ENCODE measurements at regions not wholly inside any gene's neighbourhood (a gene's known extent, or its start where the extent isn't known, plus 50 kb on each side); places are given as distances from the start of the nearest gene placed in this dataset.

GRCh38 chr10:44164251-44164956, 220.5 kb downstream of the CXCL12 start:
- TF ChIP-seq, protein P1, sequence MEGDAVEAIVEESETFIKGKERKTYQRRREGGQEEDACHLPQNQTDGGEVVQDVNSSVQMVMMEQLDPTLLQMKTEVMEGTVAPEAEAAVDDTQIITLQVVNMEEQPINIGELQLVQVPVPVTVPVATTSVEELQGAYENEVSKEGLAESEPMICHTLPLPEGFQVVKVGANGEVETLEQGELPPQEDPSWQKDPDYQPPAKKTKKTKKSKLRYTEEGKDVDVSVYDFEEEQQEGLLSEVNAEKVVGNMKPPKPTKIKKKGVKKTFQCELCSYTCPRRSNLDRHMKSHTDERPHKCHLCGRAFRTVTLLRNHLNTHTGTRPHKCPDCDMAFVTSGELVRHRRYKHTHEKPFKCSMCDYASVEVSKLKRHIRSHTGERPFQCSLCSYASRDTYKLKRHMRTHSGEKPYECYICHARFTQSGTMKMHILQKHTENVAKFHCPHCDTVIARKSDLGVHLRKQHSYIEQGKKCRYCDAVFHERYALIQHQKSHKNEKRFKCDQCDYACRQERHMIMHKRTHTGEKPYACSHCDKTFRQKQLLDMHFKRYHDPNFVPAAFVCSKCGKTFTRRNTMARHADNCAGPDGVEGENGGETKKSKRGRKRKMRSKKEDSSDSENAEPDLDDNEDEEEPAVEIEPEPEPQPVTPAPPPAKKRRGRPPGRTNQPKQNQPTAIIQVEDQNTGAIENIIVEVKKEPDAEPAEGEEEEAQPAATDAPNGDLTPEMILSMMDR (optimal IDR thresholded peaks at IDR 0.05 in 1 of 3, IDR thresholded peaks at IDR 0.05 in 1 of 3, conservative IDR thresholded peaks at IDR 0.05 in 1 of 3; ENCODE audit: extremely low read depth in 1 of 3, insufficient read depth in 2 of 3, low read length in 3 of 3): no peak
- TF ChIP-seq EZH2 (IDR thresholded peaks at IDR 0.05; ENCODE audit: low read length): no peak
